H9 (cell line): ENCODE measurements at regions not wholly inside any gene's neighbourhood (a gene's known extent, or its start where the extent isn't known, plus 50 kb on each side); places are given as distances from the start of the nearest gene placed in this dataset.

ENCODE experiments used
- DNase-seq: peaks from one replicate; pipeline ENCODE4 v3.0.0-alpha.2; 2017
- H2AFZ ChIP-seq: one replicate; pipeline ENCODE4 v1.6.1; 2013; ENCODE audit warnings: mild to moderate bottlenecking, low read length, control low read depth, moderate library complexity
- H2AK5ac ChIP-seq: 2 replicates; pipeline ENCODE4 v1.6.1; 2013; ENCODE audit warnings: low read length, control low read depth, mixed read lengths; ENCODE audit not compliant: insufficient read length
- H2BK120ac ChIP-seq: one replicate; pipeline ENCODE4 v1.6.1; 2013; ENCODE audit warnings: low read depth, mild to moderate bottlenecking, low read length, control low read depth, inconsistent platforms; ENCODE audit not compliant: poor library complexity, severe bottlenecking
- H2BK12ac ChIP-seq: 2 replicates; pipeline ENCODE4 v1.6.1; 2013; ENCODE audit warnings: low read length, control low read depth, mixed read lengths, low read depth; ENCODE audit not compliant: insufficient read length
- H2BK15ac ChIP-seq: 2 replicates; pipeline ENCODE4 v1.6.1; 2013; ENCODE audit warnings: low read depth, low read length, control low read depth
- H2BK20ac ChIP-seq: one replicate; pipeline ENCODE4 v1.6.1; 2013; ENCODE audit warnings: low read depth, mild to moderate bottlenecking, low read length, control low read depth, inconsistent platforms; ENCODE audit not compliant: poor library complexity, severe bottlenecking
- H2BK5ac ChIP-seq: 2 replicates; pipeline ENCODE4 v1.6.1; 2013; ENCODE audit warnings: low read length, control low read depth, mixed read lengths; ENCODE audit not compliant: insufficient read length
- H3K14ac ChIP-seq: 2 replicates; pipeline ENCODE4 v1.6.1; 2013; ENCODE audit warnings: low read length, control low read depth; ENCODE audit not compliant: insufficient read depth
- H3K18ac ChIP-seq: 2 replicates; pipeline ENCODE4 v1.6.1; 2013; ENCODE audit warnings: low read depth, mild to moderate bottlenecking, mixed read lengths, low read length, control low read depth; ENCODE audit not compliant: insufficient read length
- H3K23ac ChIP-seq: 2 replicates; pipeline ENCODE4 v1.6.1; 2013; ENCODE audit warnings: low read length, control low read depth, mixed read lengths, low read depth; ENCODE audit not compliant: insufficient read length
- H3K23me2 ChIP-seq: 2 replicates; pipeline ENCODE4 v1.6.1; 2013; ENCODE audit warnings: low read depth, mild to moderate bottlenecking, mixed read lengths, low read length, control low read depth; ENCODE audit not compliant: insufficient read length, poor library complexity, severe bottlenecking
- H3K27ac ChIP-seq: 2 replicates; pipeline ENCODE4 v1.5.1; 2013; ENCODE audit warnings: low read length, control low read depth, mixed read lengths, low read depth; ENCODE audit not compliant: insufficient read length
- H3K27me3 ChIP-seq: 2 replicates; pipeline ENCODE4 v1.6.1; 2013; ENCODE audit warnings: low read length, control low read depth, inconsistent platforms; ENCODE audit not compliant: insufficient read depth
- H3K4ac ChIP-seq: 2 replicates; pipeline ENCODE4 v1.6.1; 2013; ENCODE audit warnings: low read depth, mild to moderate bottlenecking, control low read depth, inconsistent platforms, low read length, moderate library complexity
- H3K4me1 ChIP-seq: 2 replicates; pipeline ENCODE4 v1.6.1; 2013; ENCODE audit warnings: low read length, control low read depth, inconsistent platforms; ENCODE audit not compliant: insufficient read depth
- H3K4me2 ChIP-seq: 2 replicates; pipeline ENCODE4 v1.6.1; 2013; ENCODE audit warnings: low read length, control low read depth, mixed read lengths; ENCODE audit not compliant: insufficient read length, insufficient read depth
- H3K56ac ChIP-seq: 2 replicates; pipeline ENCODE4 v1.6.1; 2013; ENCODE audit warnings: low read depth, mild to moderate bottlenecking, mixed read lengths, low read length, control low read depth; ENCODE audit not compliant: insufficient read length
- H3K79me1 ChIP-seq: 2 replicates; pipeline ENCODE4 v1.6.1; 2013; ENCODE audit warnings: low read depth, mild to moderate bottlenecking, moderate library complexity, low read length, control low read depth, inconsistent platforms; ENCODE audit not compliant: insufficient read depth, poor library complexity, severe bottlenecking
- H3K79me2 ChIP-seq: 2 replicates; pipeline ENCODE4 v1.6.1; 2013; ENCODE audit warnings: low read length, control low read depth, inconsistent platforms; ENCODE audit not compliant: insufficient read depth
- H3K9ac ChIP-seq: 2 replicates; pipeline ENCODE4 v1.6.1; 2013; ENCODE audit warnings: low read length, control low read depth, mixed read lengths; ENCODE audit not compliant: insufficient read length; ENCODE audit errors: extremely low read depth
- H3K9me3 ChIP-seq: one replicate; pipeline ENCODE4 v1.6.1; 2013; ENCODE audit warnings: low read depth, low read length, inconsistent platforms; ENCODE audit not compliant: control insufficient read depth
- H3T11ph ChIP-seq: one replicate; pipeline ENCODE4 v1.6.1; 2013; ENCODE audit warnings: mild to moderate bottlenecking, low read length, control low read depth, inconsistent platforms
- H4K20me1 ChIP-seq: one replicate; pipeline ENCODE4 v1.6.1; 2013; ENCODE audit not compliant: control insufficient read depth, insufficient read length, insufficient read depth
- H4K5ac ChIP-seq: 2 replicates; pipeline ENCODE4 v1.6.1; 2013; ENCODE audit warnings: low read depth, mild to moderate bottlenecking, mixed read lengths, low read length, control low read depth; ENCODE audit not compliant: insufficient read length
- H4K8ac ChIP-seq: replicated peaks from 2 replicates; pipeline ENCODE4 v1.6.1; 2013; ENCODE audit warnings: low read length, control low read depth, mixed read lengths, low read depth; ENCODE audit not compliant: insufficient read length
- H4K91ac ChIP-seq: 2 replicates; pipeline ENCODE4 v1.6.1; 2013; ENCODE audit warnings: low read depth, mild to moderate bottlenecking, moderate library complexity, mixed read lengths, low read length, control low read depth; ENCODE audit not compliant: insufficient read length
- H3K27ac Mint-ChIP-seq, 3 experiments: 2 replicates in 2 of 3; 3 replicates in 1 of 3; pipeline ENCODE4 v1.8.0; 2020 to 2021; ENCODE audit warnings: mixed read lengths in 3 of 3, mild to moderate bottlenecking in 1 of 3, moderate library complexity in 1 of 3
- H3K27me3 Mint-ChIP-seq: 2 replicates; pipeline ENCODE4 v1.8.0; 2021; ENCODE audit warnings: low read depth, mild to moderate bottlenecking, moderate library complexity, mixed read lengths
- H3K36me3 Mint-ChIP-seq, 3 experiments: 2 replicates in 2 of 3; 3 replicates in 1 of 3; pipeline ENCODE4 v1.8.0; 2020 to 2021; ENCODE audit warnings: low read depth in 3 of 3, mixed read lengths in 3 of 3; ENCODE audit not compliant: insufficient read depth in 1 of 3
- H3K4me1 Mint-ChIP-seq, 2 experiments: 2 replicates each; pipeline ENCODE4 v1.8.0; 2020; ENCODE audit warnings: mixed read lengths in 2 of 2
- H3K4me3 Mint-ChIP-seq, 2 experiments: 2 replicates in 1 of 2; 3 replicates in 1 of 2; pipeline ENCODE4 v1.8.0; 2020 to 2021; ENCODE audit warnings: mild to moderate bottlenecking in 2 of 2, mixed read lengths in 2 of 2, moderate library complexity in 1 of 2
- H3K9me3 Mint-ChIP-seq, 2 experiments: 2 replicates in 1 of 2; 3 replicates in 1 of 2; pipeline ENCODE4 v1.8.0; 2020; ENCODE audit warnings: mild to moderate bottlenecking in 2 of 2, mixed read lengths in 2 of 2, moderate library complexity in 1 of 2
- WGBS: extraction: QIAGEN DNeasy Blood & Tissue Kit; methylation state at CpG from one replicate; pipeline ENCODE4 v1.1.7; 2013; ENCODE audit warnings: missing lambda C conversion rate, low lambda C conversion rate, mixed read lengths; ENCODE audit not compliant: insufficient read length; ENCODE audit errors: extremely low coverage; 5-methylcytosine and 5-hydroxymethylcytosine counted together
- TF ChIP-seq, protein P1 (sequence below): fragments of 200-600 bp; sonication (generic); conservative IDR thresholded peaks from 3 replicates; pipeline ENCODE4 v1.8.0; 2021; ENCODE audit warnings: antibody characterized with exemption, mild to moderate bottlenecking

DNA sequence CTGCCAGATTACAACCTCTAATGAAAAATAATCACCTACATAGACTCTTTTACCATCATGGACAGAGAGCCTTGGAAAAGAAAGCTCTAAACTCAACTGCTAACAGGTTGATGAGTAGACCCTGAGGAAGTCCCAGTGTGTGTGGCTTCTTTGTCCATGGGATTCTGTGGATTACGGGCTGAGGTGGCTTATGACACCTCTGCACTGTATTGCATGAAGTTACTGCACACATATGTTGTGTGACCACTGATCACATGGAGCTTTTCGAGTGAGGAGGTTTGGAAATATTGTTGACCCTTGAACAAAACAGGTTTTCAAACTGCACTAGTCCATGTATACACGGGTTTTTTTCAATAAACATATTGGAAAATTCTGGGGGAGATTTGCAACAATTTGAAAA lies 124.4 kb downstream of the RIN2 start:
- H2BK120ac ChIP-seq: no peak overlapping the region
- no peaks in the 10 kb centered on the region for H3K79me1 ChIP-seq
- no peak overlapping the region for H2AFZ ChIP-seq
- H2BK15ac ChIP-seq: no peak overlapping the region
- no peaks in the 10 kb centered on the region for H3K23me2 ChIP-seq
- H3K27me3 ChIP-seq: no peaks in the 10 kb centered on the region
- H4K91ac ChIP-seq: no peak overlapping the region
- H4K20me1 ChIP-seq: no peaks in the 10 kb centered on the region
- H3K27ac Mint-ChIP-seq: no peak overlapping the region
- H3K4me3 Mint-ChIP-seq: no peak overlapping the region
- H3K14ac ChIP-seq: no peak overlapping the region
- no peak overlapping the region for H4K5ac ChIP-seq
- H4K8ac ChIP-seq: no peak overlapping the region
- H3K4me1 ChIP-seq: no peaks in the 10 kb centered on the region; the same call in 1 of the 2 replicates
- H2BK5ac ChIP-seq: no peak overlapping the region
- no peak overlapping the region for H2BK12ac ChIP-seq
- no peak overlapping the region for H3K18ac ChIP-seq
- no peak overlapping the region for H2AK5ac ChIP-seq
- no CpG with 5 or more reads among the region's 3 CpGs for WGBS
- H3K56ac ChIP-seq: no peak overlapping the region
- no peak overlapping the region for H3K4ac ChIP-seq
- no peaks in the 10 kb centered on the region for H3K36me3 Mint-ChIP-seq
- no peak overlapping the region for H3K4me2 ChIP-seq
- no peaks in the 10 kb centered on the region for H3K79me2 ChIP-seq
- H3K27me3 Mint-ChIP-seq: peaks cover 2% of the 10 kb centered on the region; the same call in 1 of the 2 replicates
- no peak overlapping the region for H3K23ac ChIP-seq
- no peaks in the 10 kb centered on the region for H3K9me3 Mint-ChIP-seq
- H3K4me1 Mint-ChIP-seq: peaks cover 3 to 4% of the 10 kb centered on the region in 2 experiments; a peak in 3 of 4 replicates
- DNase-seq: no peak
- H2BK20ac ChIP-seq: no peak overlapping the region
- no peak overlapping the region for H3K9ac ChIP-seq
- TF ChIP-seq, protein P1, sequence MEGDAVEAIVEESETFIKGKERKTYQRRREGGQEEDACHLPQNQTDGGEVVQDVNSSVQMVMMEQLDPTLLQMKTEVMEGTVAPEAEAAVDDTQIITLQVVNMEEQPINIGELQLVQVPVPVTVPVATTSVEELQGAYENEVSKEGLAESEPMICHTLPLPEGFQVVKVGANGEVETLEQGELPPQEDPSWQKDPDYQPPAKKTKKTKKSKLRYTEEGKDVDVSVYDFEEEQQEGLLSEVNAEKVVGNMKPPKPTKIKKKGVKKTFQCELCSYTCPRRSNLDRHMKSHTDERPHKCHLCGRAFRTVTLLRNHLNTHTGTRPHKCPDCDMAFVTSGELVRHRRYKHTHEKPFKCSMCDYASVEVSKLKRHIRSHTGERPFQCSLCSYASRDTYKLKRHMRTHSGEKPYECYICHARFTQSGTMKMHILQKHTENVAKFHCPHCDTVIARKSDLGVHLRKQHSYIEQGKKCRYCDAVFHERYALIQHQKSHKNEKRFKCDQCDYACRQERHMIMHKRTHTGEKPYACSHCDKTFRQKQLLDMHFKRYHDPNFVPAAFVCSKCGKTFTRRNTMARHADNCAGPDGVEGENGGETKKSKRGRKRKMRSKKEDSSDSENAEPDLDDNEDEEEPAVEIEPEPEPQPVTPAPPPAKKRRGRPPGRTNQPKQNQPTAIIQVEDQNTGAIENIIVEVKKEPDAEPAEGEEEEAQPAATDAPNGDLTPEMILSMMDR: no peak
- H3K9me3 ChIP-seq: no peaks in the 10 kb centered on the region
- H3T11ph ChIP-seq: no peak overlapping the region
- H3K27ac ChIP-seq: no peak overlapping the region
